Vagina (tissue), 2 donors: ENCODE measurements at regions not wholly inside any gene's neighbourhood (a gene's known extent, or its start where the extent isn't known, plus 50 kb on each side); places are given as distances from the start of the nearest gene placed in this dataset.
"Not testable (repeated sequence)": the region's sequence is repeated elsewhere in the genome, so short reads cannot be mapped to it uniquely, and the experiment has no call there.

Experiments used
- DNase-seq, 2 donors: peaks; one replicate each; pipeline ENCODE4 v3.0.0-alpha.2; 2017; ENCODE audit errors: extremely low spot score in 2 of 2
- H3K27ac ChIP-seq: fragments of 200-600 bp; sonication (generic); one replicate; pipeline ENCODE4 v1.5.1; 2019
- H3K27me3 ChIP-seq: fragments of 200-600 bp; sonication (generic); one replicate; pipeline ENCODE4 v1.5.1; 2019
- H3K36me3 ChIP-seq, 2 donors: fragments of 200-600 bp; sonication (generic); one replicate each; pipeline ENCODE4 v1.5.1; 2017 to 2019
- H3K4me1 ChIP-seq: fragments of 200-600 bp; sonication (generic); one replicate; pipeline ENCODE4 v1.5.1; 2019
- H3K4me3 ChIP-seq, 2 donors: fragments of 200-600 bp; sonication (generic); 1 replicate in 1 of 2; 2 replicates in 1 of 2; pipeline ENCODE4 v1.5.1; 2016 to 2019
- H3K9me3 ChIP-seq: fragments of 200-600 bp; sonication (generic); one replicate; pipeline ENCODE4 v1.5.1; 2019
- POLR2A ChIP-seq, 2 donors: fragments of 450-650 bp; IDR thresholded peaks; one replicate each; pipeline ENCODE4 v1.6.1; 2017; ENCODE audit warnings: antibody characterized with exemption in 2 of 2, mild to moderate bottlenecking in 2 of 2, moderate library complexity in 2 of 2
- POLR2AphosphoS5 ChIP-seq, 2 donors: sonication (generic); formaldehyde crosslinking; IDR thresholded peaks; one replicate each; pipeline ENCODE4 v1.9.0; 2017; ENCODE audit warnings: antibody characterized with exemption in 2 of 2, mild to moderate bottlenecking in 2 of 2, low read depth in 1 of 2; ENCODE audit not compliant: insufficient read depth in 1 of 2
- intact Hi-C: fragments of 100-400 bp; cut with DNase I; formaldehyde crosslinking; loops from one replicate; pipeline ENCODE4 v1.15.1; 2023
- TF ChIP-seq, protein P1 (sequence below), 3 experiments: fragments of 450-650 bp in 2 of 3; fragments of 200-600 bp in 1 of 3; sonication (generic) in 1 of 3; IDR thresholded peaks; one replicate each; pipeline ENCODE4 v1.5.1; 2017 to 2019; ENCODE audit warnings: antibody characterized with exemption in 3 of 3, mild to moderate bottlenecking in 2 of 3, moderate library complexity in 2 of 3

DNA sequence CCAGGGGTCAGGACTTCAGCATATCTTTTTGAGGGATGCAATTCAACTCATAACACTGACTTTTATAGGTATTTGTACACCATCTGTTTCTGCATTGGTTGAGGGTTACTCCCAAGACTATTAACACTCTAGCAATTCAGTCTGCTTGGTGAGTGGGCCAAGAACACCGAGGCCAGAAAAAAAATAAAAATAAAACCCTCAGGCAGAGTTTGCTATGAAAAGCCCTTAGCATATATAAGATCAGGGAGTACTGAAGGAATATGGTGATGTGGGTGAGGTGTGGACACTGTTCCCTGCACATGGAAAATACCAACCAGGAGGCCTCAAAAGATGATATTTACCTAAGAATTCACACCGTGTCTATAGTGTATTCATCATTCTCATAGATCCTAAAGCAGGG is 383.2 kb upstream of the UBE2E3 start:
- Histone ChIP-seq H3K27ac (no peak overlapping the region), H3K4me3 (no peak overlapping the region), H3K9me3 (no peaks in the 10 kb centered on the region), H3K27me3 (no peaks in the 10 kb centered on the region), H3K4me1 (no peaks in the 10 kb centered on the region), H3K36me3 (no peaks in the 10 kb centered on the region)
- DNase-seq, result no peak
- TF ChIP-seq, protein P1, sequence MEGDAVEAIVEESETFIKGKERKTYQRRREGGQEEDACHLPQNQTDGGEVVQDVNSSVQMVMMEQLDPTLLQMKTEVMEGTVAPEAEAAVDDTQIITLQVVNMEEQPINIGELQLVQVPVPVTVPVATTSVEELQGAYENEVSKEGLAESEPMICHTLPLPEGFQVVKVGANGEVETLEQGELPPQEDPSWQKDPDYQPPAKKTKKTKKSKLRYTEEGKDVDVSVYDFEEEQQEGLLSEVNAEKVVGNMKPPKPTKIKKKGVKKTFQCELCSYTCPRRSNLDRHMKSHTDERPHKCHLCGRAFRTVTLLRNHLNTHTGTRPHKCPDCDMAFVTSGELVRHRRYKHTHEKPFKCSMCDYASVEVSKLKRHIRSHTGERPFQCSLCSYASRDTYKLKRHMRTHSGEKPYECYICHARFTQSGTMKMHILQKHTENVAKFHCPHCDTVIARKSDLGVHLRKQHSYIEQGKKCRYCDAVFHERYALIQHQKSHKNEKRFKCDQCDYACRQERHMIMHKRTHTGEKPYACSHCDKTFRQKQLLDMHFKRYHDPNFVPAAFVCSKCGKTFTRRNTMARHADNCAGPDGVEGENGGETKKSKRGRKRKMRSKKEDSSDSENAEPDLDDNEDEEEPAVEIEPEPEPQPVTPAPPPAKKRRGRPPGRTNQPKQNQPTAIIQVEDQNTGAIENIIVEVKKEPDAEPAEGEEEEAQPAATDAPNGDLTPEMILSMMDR (IDR thresholded peaks at IDR 0.05), result no peak
- no peak for TF ChIP-seq POLR2A (IDR thresholded peaks at IDR 0.05)
- no peak for TF ChIP-seq POLR2AphosphoS5 (IDR thresholded peaks at IDR 0.05; ENCODE audit: insufficient read depth in 1 of 2, low read depth in 1 of 2)
- intact Hi-C loops, result no loop called here

DNA sequence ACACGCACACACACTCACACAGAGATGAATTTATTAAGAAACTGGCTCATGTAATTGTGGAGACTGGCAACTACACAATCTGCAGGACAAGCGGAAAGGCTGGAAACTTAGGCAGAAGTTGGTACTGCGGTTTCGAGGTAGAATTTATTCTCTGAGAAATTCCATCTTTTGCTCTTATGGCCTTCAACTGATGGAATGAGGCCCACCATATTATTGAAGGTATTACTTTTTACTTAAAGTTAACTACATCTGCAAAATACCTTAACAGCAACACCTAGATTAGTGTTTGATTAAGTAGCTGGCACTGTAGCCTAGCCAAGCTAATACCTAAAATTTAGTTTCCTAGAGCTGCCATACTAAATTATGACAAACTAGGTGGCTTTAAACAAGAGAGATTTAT is 384.0 kb upstream of the UBE2E3 start:
- Histone ChIP-seq H3K9me3 (no peaks in the 10 kb centered on the region), H3K4me1 (no peaks in the 10 kb centered on the region), H3K4me3 (no peak overlapping the region), H3K27ac (no peak overlapping the region), H3K27me3 (no peaks in the 10 kb centered on the region), H3K36me3 (no peaks in the 10 kb centered on the region)
- TF ChIP-seq, protein P1 (IDR thresholded peaks at IDR 0.05), result no peak
- no peak for TF ChIP-seq POLR2A (IDR thresholded peaks at IDR 0.05)
- TF ChIP-seq POLR2AphosphoS5 (IDR thresholded peaks at IDR 0.05; ENCODE audit: insufficient read depth in 1 of 2, low read depth in 1 of 2), result no peak
- intact Hi-C loops, result no loop called here
- DNase-seq, result no peak

DNA sequence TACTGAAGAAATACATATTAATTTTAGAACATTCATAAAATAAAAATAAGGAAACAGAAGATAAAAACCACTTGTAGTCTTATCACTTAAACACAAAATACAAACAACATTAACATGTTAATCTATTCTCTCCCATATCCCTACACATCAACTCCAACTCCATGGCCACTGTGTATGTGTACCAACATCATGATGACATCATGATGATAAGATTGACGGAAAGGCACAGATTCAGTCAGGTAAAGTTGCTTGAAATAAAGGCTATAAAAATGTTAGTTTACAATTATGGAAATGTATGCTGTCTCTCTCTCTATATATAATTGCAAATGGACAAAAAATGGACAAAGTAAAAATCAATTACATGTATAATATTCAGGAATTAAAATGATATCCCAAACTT is 388.5 kb upstream of the UBE2E3 start:
- intact Hi-C loops, result no loop called here

DNA sequence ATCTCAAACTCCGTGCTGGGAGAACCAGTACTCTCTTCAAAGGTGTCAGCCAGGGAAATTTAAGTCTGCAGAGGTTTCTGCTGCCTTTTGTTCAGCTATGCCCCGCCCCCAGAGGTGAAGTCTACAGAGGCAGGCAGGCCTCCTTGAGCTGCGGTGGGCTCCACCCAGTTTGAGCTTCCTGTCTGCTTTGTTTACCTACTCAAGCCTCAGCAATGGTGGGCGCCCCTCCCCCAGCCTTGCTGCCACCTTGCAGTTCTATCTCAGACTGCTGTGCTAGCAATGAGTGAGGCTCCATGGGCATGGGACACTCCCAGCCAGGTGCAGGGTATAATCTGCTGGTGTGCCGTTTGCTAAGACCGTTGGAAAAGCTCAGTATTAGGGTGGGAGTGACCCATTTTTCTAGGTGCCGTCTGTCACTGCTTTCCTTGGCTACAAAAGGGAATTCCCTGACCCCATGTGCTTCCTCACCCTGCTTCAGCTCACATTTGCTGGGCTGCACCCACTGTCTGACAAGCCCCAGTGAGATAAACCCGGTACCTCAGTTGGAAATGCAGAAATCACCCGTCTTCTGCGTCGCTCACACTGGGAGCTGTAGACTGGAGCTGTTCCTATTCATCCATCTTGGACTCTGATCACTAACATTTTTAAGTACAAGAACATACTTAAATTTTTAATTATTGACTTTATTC is 389.2 kb upstream of the UBE2E3 start:
- H3K27me3 ChIP-seq, H3K4me1 ChIP-seq, H3K4me3 ChIP-seq, H3K9me3 ChIP-seq, H3K27ac ChIP-seq, DNase-seq, H3K36me3 ChIP-seq, intact Hi-C loops: not testable (repeated sequence)

More for the DNA sequence above, 388.5 kb upstream of the UBE2E3 start:
- H3K36me3 ChIP-seq, result no peaks in the 10 kb centered on the region
- H3K27ac ChIP-seq, result no peak overlapping the region
- no peak for DNase-seq
- no peaks in the 10 kb centered on the region for H3K27me3 ChIP-seq
- no peaks in the 10 kb centered on the region for H3K4me1 ChIP-seq
- TF ChIP-seq, protein P1 (IDR thresholded peaks at IDR 0.05), result no peak
- TF ChIP-seq POLR2AphosphoS5 (IDR thresholded peaks at IDR 0.05; ENCODE audit: insufficient read depth in 1 of 2, low read depth in 1 of 2) (no peak), POLR2A (IDR thresholded peaks at IDR 0.05) (no peak)
- no peak overlapping the region for H3K4me3 ChIP-seq
- no peaks in the 10 kb centered on the region for H3K9me3 ChIP-seq

DNA sequence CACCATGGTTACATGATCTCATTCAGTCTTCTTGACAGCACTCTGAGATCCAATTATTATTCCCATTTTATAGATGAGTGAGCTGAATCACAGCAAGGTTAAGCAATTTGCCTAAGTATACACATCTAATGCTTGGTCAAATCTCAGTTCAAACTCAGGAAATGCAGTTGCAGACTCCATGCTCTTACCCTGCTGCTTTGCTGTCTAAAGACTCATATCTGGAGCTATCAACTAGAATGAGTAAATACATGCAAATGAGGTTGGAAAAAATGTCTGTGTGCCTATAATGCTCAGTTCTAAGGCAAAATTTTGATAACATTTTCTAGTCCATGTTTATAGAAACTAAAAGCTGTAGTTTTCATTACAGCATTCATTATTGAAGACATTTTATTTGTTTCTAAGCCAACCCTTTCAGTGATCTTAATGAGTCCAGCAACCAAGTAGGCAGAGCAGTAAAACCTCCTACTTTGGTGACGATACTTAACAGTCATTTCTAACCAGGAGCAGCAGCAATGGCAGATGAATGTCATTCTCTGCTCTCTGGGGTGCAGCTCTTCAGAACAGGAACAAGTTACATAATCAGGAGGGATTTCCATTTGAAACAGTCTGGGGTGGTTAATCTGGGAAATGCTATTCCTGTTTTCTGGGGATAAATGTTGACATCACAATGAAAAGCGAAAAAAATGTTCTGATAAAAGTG is 396.8 kb upstream of the UBE2E3 start:
- H3K9me3 ChIP-seq, result no peaks in the 10 kb centered on the region
- H3K4me1 ChIP-seq, result no peaks in the 10 kb centered on the region
- intact Hi-C loops, result no loop called here
- H3K27ac ChIP-seq, result no peak overlapping the region
- no peaks in the 10 kb centered on the region for H3K27me3 ChIP-seq
- H3K4me3 ChIP-seq, result no peak overlapping the region
- H3K36me3 ChIP-seq, result no peaks in the 10 kb centered on the region
- no peak for DNase-seq
- TF ChIP-seq POLR2AphosphoS5 (IDR thresholded peaks at IDR 0.05; ENCODE audit: insufficient read depth in 1 of 2, low read depth in 1 of 2), result no peak
- TF ChIP-seq, protein P1 (IDR thresholded peaks at IDR 0.05), result no peak
- TF ChIP-seq POLR2A (IDR thresholded peaks at IDR 0.05), result no peak
